ENCODE measurements at regions not wholly inside any gene's neighbourhood (a gene's known extent, or its start where the extent isn't known, plus 50 kb on each side); places are given as distances from the start of the nearest gene placed in this dataset.

DNA sequence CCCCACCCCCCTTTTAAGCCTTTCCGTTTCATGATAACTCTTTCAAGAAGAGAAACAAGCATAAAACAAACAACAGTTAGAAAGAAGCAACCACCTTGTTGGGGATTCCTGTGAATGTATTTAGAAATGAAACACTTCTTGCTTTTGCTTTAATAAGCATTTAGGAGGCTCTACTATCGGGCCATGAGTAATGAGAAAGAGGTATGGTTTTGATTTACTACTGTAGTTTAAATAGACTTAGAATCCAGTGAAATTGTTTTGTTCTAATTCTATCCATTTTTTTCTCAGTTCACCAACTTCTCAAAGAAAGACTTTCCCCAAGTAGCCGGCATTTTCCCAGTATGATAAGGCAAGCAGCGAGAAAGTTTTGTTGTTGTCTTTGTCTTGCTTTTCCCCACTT is 168.7 kb upstream of the HABP2 start:
- no peak overlapping the region for H3K4me3 ChIP-seq (ENCODE audit: low read length)
- TF ChIP-seq, protein P1, sequence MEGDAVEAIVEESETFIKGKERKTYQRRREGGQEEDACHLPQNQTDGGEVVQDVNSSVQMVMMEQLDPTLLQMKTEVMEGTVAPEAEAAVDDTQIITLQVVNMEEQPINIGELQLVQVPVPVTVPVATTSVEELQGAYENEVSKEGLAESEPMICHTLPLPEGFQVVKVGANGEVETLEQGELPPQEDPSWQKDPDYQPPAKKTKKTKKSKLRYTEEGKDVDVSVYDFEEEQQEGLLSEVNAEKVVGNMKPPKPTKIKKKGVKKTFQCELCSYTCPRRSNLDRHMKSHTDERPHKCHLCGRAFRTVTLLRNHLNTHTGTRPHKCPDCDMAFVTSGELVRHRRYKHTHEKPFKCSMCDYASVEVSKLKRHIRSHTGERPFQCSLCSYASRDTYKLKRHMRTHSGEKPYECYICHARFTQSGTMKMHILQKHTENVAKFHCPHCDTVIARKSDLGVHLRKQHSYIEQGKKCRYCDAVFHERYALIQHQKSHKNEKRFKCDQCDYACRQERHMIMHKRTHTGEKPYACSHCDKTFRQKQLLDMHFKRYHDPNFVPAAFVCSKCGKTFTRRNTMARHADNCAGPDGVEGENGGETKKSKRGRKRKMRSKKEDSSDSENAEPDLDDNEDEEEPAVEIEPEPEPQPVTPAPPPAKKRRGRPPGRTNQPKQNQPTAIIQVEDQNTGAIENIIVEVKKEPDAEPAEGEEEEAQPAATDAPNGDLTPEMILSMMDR (conservative IDR thresholded peaks at IDR 0.05; ENCODE audit: low read length): no peak
- no peak for DNase-seq (ENCODE audit: low read depth)

DNA sequence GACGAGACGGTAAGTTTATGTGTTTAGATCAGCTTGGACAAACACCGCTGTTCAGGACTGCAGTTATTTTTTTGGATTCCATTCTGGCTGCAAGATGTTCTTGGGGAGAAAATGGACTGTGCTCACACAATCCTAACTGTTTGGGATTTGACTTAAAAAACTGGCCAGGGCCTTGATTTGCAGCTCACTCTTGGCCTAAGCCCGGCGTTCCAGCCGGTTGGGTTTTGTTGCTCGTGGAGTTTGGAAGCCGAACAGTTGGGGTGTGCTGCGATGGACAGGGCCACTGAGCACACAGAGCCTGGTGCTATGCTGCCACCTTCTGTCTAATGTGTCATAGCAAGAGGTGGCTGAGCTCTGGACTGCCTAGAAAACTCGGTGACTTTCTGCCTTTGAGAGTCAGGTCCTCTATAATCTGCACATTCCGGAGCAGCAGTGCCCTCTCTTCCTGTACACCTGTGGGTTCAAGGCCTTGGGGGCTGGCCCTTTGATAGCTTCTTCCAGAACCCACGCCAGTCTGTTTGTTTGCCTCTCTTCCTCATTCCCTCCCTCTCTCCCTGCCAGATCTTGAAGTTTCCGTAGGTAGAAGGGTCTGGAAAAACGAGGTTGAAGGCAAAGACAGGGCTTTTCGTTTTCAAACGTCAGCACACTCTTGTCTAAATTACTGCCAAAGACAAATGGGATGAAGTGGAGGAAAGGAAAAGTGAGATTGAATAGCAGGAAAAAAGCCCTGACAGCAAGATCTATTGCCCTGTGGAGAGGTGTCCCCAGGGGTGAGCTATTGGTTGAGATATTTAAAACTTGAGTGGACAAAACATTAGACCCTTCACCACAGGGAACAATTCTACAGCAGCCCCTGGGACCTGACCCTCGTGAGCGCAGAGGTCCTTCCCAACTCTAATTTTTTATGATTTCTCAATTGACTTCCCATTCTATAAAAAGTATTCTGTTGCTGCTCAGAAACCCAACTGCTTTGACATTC is 167.5 kb upstream of the HABP2 start:
- DNase-seq (ENCODE audit: low read depth): peak; percentile 96
- TF ChIP-seq, protein P1 (conservative IDR thresholded peaks at IDR 0.05; ENCODE audit: low read length): peak; percentile 90
- peak overlapping the region; percentile 26; the same call in 1 of the 2 replicates for H3K4me3 ChIP-seq (ENCODE audit: low read length)

DNA sequence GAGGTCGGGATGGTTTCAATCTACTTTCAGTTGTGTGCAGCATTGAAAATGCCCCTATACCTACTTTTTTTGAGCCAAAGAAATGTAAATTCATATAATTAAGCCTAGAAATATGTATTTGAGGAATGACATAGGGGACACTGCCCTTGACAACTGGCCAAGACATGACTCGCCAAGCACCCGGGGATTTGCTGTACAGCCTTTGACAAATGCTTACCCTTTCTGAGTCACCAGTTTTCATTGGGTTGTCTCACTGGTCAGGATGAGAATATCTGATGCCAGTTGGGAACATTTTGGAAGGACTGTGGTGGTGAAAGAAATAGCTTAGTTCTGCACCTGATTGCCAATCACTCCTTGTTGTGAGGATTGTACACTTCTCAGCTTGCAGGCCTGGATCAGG is 166.8 kb upstream of the HABP2 start:
- peak overlapping the region; percentile 26 for H3K4me3 ChIP-seq (ENCODE audit: low read length)
- DNase-seq (ENCODE audit: low read depth): peak; percentile 58
- TF ChIP-seq, protein P1 (conservative IDR thresholded peaks at IDR 0.05; ENCODE audit: low read length): no peak

DNA sequence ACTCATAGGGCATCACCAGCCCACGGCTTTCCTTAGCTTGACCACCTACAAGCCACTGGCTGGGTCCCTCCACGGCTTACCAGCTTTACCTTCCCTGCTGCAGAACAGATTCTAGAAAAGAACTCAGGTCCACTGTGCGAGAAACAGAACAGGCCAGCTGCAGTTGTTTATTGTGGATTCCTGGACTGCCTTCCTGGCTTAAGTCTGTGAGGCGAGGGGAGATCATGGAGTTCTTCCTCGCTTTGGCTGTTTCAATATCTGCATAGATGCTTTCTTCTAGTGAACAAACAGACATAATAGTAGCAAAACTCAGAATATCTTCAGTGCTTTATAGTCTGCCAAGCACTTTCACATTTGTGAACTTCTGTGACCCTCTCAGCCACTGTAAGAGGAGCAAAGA is 162.9 kb upstream of the HABP2 start:
- TF ChIP-seq, protein P1 (conservative IDR thresholded peaks at IDR 0.05; ENCODE audit: low read length): no peak
- no peak overlapping the region for H3K4me3 ChIP-seq (ENCODE audit: low read length)
- no peak for DNase-seq (ENCODE audit: low read depth)

DNA sequence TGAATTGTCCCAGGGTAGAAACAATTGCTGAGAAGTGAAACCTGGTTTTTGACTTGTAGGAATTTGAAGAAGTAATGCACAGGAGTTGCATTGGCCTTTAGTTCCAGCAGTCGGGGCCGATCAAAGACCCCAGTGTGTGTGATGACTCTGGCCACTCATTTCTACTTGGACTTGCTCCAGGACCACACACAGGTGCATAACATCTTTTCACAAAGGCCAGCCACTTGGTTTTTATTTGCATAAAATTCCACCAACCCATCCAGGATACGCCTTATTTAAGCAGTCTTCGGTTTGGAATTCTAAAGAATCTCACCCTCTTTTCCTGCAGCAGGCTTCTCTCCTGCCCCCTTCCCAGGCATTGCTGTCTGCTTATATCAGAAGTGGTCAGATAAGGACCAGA is 162.0 kb upstream of the HABP2 start:
- no peak overlapping the region for H3K4me3 ChIP-seq (ENCODE audit: low read length)
- TF ChIP-seq, protein P1 (conservative IDR thresholded peaks at IDR 0.05; ENCODE audit: low read length): no peak
- no peak for DNase-seq (ENCODE audit: low read depth)

DNA sequence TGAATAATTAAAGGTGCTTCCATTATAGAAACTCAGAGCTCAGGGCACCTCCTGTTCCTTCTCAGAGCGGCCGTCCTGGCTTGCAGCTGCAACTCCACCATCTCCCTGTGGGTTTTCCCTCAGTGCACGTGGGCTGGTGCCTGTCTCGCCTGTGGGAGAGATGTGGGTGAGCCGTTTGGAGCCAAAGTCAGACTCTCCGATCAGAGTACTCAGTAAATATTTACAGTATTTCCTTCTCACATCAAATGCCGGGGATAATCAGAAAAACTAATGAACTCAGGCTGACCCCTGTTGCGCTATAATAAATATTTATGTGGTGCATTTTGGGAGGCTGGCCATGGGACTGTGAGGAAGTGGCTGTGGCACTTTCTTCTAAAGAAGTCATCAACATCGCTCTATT is 155.8 kb upstream of the HABP2 start:
- DNase-seq (ENCODE audit: low read depth): no peak
- H3K4me3 ChIP-seq (ENCODE audit: low read length): no peak overlapping the region
- TF ChIP-seq, protein P1 (conservative IDR thresholded peaks at IDR 0.05; ENCODE audit: low read length): no peak

DNA sequence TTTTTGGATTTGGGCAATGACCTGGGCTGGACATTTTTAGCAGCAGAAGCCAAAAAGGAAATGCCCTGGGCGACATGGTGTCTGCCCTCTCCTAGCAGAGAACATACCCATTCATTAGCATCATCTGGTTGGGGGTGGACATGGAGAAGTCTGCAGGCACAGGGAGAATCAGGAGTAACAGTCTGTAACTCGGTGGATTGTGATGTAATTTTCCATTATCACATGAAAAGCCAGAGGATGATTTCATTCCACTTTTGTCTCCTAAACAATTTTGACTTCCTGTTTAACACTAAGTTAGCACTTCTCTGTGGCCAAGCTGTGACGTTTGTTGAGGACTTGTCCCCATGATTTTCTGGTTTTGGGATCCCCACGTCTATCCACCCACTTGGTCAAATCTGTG is 153.8 kb upstream of the HABP2 start:
- peak; percentile 30 for DNase-seq (ENCODE audit: low read depth)
- TF ChIP-seq, protein P1 (conservative IDR thresholded peaks at IDR 0.05; ENCODE audit: low read length): no peak
- no peak overlapping the region for H3K4me3 ChIP-seq (ENCODE audit: low read length)

All from AG10803 (cell line).